H1 (cell line): ENCODE measurements at regions not wholly inside any gene's neighbourhood (a gene's known extent, or its start where the extent isn't known, plus 50 kb on each side); places are given as distances from the start of the nearest gene placed in this dataset.

Experiments used
- ZNF274 ChIP-seq: IDR thresholded peaks from 2 replicates; pipeline ENCODE4 v1.7.0; 2012; ENCODE audit warnings: low read length, borderline replicate concordance; ENCODE audit errors: extremely low read depth

DNA sequence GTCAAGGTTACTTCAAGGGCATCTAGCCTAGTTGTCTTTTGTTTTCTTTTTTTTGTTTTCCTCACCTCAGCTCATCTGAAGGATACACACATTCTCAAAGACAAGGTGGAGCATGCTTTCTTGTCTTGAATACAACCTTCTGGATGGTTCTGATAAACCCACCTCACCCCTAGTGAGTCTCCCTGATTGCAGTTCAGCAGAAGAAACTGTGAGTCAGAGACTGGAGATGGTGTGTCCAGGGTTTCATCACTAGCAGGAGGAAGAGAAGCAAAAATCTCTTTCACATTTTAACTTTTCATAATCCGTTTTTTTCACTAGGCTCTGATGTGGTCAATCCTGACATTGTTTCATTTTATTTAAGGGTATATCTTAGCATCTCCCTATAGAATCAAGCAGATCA lies 143.0 kb upstream of the NRBF2 start (continued):
- no peak for TF ChIP-seq ZNF274
